ENCODE measurements at regions not wholly inside any gene's neighbourhood (a gene's known extent, or its start where the extent isn't known, plus 50 kb on each side); places are given as distances from the start of the nearest gene placed in this dataset.
"Not testable (repeated sequence)": the region's sequence is repeated elsewhere in the genome, so short reads cannot be mapped to it uniquely, and the experiment has no call there.

DNA sequence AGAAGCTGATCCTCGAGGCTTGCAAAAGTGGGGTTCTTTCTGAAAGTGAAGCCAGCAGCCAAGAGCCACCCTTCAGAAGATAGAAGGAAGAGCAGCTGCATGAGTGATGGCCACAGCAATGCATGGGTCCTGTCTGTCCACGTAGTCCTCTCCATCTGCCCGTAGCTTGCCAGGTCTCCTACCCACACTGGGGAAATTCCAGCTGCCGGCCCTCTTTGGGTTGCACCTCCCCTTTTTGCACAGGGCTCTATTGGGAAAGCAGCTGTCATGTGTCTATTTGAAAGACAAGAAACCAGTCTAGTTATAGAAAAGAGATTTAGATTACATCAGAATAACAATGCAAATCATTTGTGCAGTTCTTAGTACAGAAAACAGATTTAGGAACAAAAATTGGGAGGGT lies 204.4 kb downstream of the GIPC2 start:
- Histone ChIP-seq H3K27ac (ENCODE audit: low read length) (no peak overlapping the region), H3K36me3 (ENCODE audit: control insufficient read depth in 2 of 2, insufficient read depth in 2 of 2, low read length in 2 of 2) (no peaks in the 10 kb centered on the region), H3K9me3 (ENCODE audit: control insufficient read depth in 2 of 2, low read length in 2 of 2) (no peaks in the 10 kb centered on the region)

DNA sequence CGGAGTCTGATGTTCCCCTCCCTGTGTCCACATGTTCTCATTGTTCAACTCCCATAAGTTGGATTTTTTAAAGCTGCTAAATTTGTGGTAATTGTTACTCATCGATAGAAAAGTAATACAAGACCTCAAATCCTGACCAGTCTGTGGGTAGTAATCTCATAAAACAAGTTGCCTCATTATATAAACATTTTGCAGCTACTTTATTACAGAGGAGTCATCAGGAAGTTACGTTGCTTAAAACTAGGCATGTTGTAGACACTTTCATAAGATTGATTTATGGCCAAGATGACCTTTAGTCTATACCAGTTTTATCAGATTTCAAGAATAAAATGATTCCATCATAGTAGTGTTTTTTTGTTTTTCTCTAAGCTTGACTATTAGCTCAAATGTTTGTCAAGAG lies 208.8 kb downstream of the GIPC2 start:
- Histone ChIP-seq H3K27me3 (ENCODE audit: control insufficient read depth in 1 of 2, insufficient read depth in 2 of 2, low read length in 2 of 2) (no peaks in the 10 kb centered on the region), H3K36me3 (ENCODE audit: control insufficient read depth in 2 of 2, insufficient read depth in 2 of 2, low read length in 2 of 2) (no peaks in the 10 kb centered on the region), H3K9ac (ENCODE audit: low read length in 2 of 2) (no peak overlapping the region), H3K27ac (ENCODE audit: low read length) (no peak overlapping the region), H3K4me1 (ENCODE audit: control insufficient read depth, insufficient read depth, low read length) (no peaks in the 10 kb centered on the region), H3K4me3 (ENCODE audit: low read length in 2 of 2) (no peak overlapping the region), H3K9me3 (ENCODE audit: control insufficient read depth in 2 of 2, low read length in 2 of 2) (no peaks in the 10 kb centered on the region)

More for the DNA sequence above, 204.4 kb downstream of the GIPC2 start:
- Histone ChIP-seq H3K27me3 (ENCODE audit: control insufficient read depth in 1 of 2, insufficient read depth in 2 of 2, low read length in 2 of 2) (no peaks in the 10 kb centered on the region), H3K4me1 (ENCODE audit: control insufficient read depth, insufficient read depth, low read length) (no peaks in the 10 kb centered on the region), H3K9ac (ENCODE audit: low read length in 2 of 2) (no peak overlapping the region), H3K4me3 (ENCODE audit: low read length in 2 of 2) (no peak overlapping the region)

DNA sequence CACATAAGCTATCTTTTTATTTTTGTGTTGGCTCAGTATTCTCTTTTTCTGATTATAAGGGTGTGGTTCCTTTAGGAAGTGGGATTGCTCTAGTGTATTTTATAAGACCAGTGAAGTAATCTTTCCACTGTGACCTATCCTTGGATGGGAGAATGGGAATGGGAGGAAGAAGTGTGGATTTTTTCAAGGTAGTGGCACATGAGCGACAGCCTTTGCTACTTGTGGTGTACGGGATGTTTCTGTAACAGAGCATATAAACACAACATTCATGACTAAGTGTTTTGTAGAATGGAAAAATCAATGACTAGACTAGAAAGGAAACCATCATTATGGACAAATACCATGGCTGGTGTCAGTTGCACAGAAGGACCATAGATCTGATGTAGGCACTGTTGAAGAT lies 209.6 kb downstream of the GIPC2 start:
- Histone ChIP-seq H3K4me1 (ENCODE audit: control insufficient read depth, insufficient read depth, low read length) (no peaks in the 10 kb centered on the region), H3K36me3 (ENCODE audit: control insufficient read depth in 2 of 2, insufficient read depth in 2 of 2, low read length in 2 of 2) (no peaks in the 10 kb centered on the region), H3K9me3 (ENCODE audit: control insufficient read depth in 2 of 2, low read length in 2 of 2) (no peaks in the 10 kb centered on the region), H3K27me3 (ENCODE audit: control insufficient read depth in 1 of 2, insufficient read depth in 2 of 2, low read length in 2 of 2) (no peaks in the 10 kb centered on the region), H3K9ac (ENCODE audit: low read length in 2 of 2) (no peak overlapping the region), H3K27ac (ENCODE audit: low read length) (no peak overlapping the region), H3K4me3 (ENCODE audit: low read length in 2 of 2) (no peak overlapping the region)

DNA sequence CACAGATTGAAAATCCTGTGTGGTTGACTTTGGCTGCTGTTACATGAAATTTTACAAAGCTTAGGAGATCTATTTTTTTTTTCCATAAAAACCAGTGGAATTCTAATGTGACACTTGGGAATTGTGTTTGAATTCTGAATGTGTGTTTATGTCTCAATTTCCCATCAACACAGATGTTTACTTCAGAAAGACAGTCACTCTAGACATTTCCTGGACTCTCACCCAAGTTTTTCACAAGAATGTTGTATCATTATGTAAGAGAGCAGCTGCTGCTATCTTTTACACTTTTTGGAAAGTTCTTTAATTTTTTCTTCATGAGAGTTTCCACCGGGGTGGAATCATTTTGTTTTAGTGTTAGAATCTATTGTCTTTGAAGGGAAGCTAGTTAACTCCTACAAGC lies 210.1 kb downstream of the GIPC2 start:
- Histone ChIP-seq H3K36me3 (ENCODE audit: control insufficient read depth in 2 of 2, insufficient read depth in 2 of 2, low read length in 2 of 2) (no peaks in the 10 kb centered on the region), H3K4me3 (ENCODE audit: low read length in 2 of 2) (no peak overlapping the region), H3K4me1 (ENCODE audit: control insufficient read depth, insufficient read depth, low read length) (no peaks in the 10 kb centered on the region), H3K9ac (ENCODE audit: low read length in 2 of 2) (no peak overlapping the region), H3K9me3 (ENCODE audit: control insufficient read depth in 2 of 2, low read length in 2 of 2) (no peaks in the 10 kb centered on the region), H3K27ac (ENCODE audit: low read length) (no peak overlapping the region), H3K27me3 (ENCODE audit: control insufficient read depth in 1 of 2, insufficient read depth in 2 of 2, low read length in 2 of 2) (no peaks in the 10 kb centered on the region)

- Histone ChIP-seq H3K4me1 (ENCODE audit: control insufficient read depth, insufficient read depth, low read length) (no peaks in the 10 kb centered on the region), H3K27me3 (ENCODE audit: control insufficient read depth in 1 of 2, insufficient read depth in 2 of 2, low read length in 2 of 2) (no peaks in the 10 kb centered on the region), H3K4me3 (ENCODE audit: low read length in 2 of 2) (no peak overlapping the region), H3K27ac (ENCODE audit: low read length) (no peak overlapping the region), H3K9me3 (ENCODE audit: control insufficient read depth in 2 of 2, low read length in 2 of 2) (no peaks in the 10 kb centered on the region), H3K9ac (ENCODE audit: low read length in 2 of 2) (no peak overlapping the region), H3K36me3 (ENCODE audit: control insufficient read depth in 2 of 2, insufficient read depth in 2 of 2, low read length in 2 of 2) (no peaks in the 10 kb centered on the region)
Observed at GRCh38 chr1:78263459-78263858, 217.7 kb downstream of the GIPC2 start.

GRCh38 chr1:78263946-78264345 lies 218.2 kb downstream of the GIPC2 start:
- Histone ChIP-seq H3K27me3 (ENCODE audit: control insufficient read depth in 1 of 2, insufficient read depth in 2 of 2, low read length in 2 of 2) (no peaks in the 10 kb centered on the region), H3K36me3 (ENCODE audit: control insufficient read depth in 2 of 2, insufficient read depth in 2 of 2, low read length in 2 of 2) (no peaks in the 10 kb centered on the region), H3K27ac (ENCODE audit: low read length) (no peak overlapping the region), H3K9ac (ENCODE audit: low read length in 2 of 2) (no peak overlapping the region), H3K4me1 (ENCODE audit: control insufficient read depth, insufficient read depth, low read length) (no peaks in the 10 kb centered on the region), H3K4me3 (ENCODE audit: low read length in 2 of 2) (no peak overlapping the region), H3K9me3 (ENCODE audit: control insufficient read depth in 2 of 2, low read length in 2 of 2) (no peaks in the 10 kb centered on the region)

- Histone ChIP-seq H3K9ac (ENCODE audit: low read length in 2 of 2) (no peak overlapping the region), H3K27ac (ENCODE audit: low read length) (no peak overlapping the region), H3K4me3 (ENCODE audit: low read length in 2 of 2) (no peak overlapping the region), H3K27me3 (ENCODE audit: control insufficient read depth in 1 of 2, insufficient read depth in 2 of 2, low read length in 2 of 2) (no peaks in the 10 kb centered on the region), H3K4me1 (ENCODE audit: control insufficient read depth, insufficient read depth, low read length) (no peaks in the 10 kb centered on the region), H3K36me3 (ENCODE audit: control insufficient read depth in 2 of 2, insufficient read depth in 2 of 2, low read length in 2 of 2) (no peaks in the 10 kb centered on the region), H3K9me3 (ENCODE audit: control insufficient read depth in 2 of 2, low read length in 2 of 2) (no peaks in the 10 kb centered on the region)
Observed at GRCh38 chr1:78267513-78268218, 221.9 kb downstream of the GIPC2 start.

DNA sequence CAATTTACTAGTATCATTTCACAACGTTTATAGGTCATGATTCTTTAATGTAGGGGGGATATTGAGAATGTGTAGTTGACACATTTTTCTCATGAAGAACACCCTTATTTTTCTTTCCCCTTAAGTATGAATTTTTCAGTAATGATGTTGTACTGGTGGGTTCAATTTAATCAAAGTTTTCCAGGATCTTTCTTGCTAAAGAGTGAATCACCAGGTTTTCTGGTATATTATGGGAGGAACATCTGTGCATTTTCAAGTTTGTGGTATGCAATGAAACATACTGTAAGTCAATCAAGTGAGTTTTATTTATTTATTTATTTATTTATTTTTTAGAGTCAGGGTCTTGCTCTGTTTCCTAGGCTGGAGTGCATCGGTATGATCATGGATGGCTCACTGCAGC lies 221.2 kb upstream of the PTGFR start:
- no peaks in the 10 kb centered on the region for H3K27me3 ChIP-seq (ENCODE audit: control insufficient read depth in 1 of 2, insufficient read depth in 2 of 2, low read length in 2 of 2)
- no peaks in the 10 kb centered on the region for H3K36me3 ChIP-seq (ENCODE audit: control insufficient read depth in 2 of 2, insufficient read depth in 2 of 2, low read length in 2 of 2)
- no peaks in the 10 kb centered on the region for H3K4me1 ChIP-seq (ENCODE audit: control insufficient read depth, insufficient read depth, low read length)
- no peaks in the 10 kb centered on the region for H3K9me3 ChIP-seq (ENCODE audit: control insufficient read depth in 2 of 2, low read length in 2 of 2)
- no peak overlapping the region for H3K27ac ChIP-seq (ENCODE audit: low read length)
- H3K9ac ChIP-seq (ENCODE audit: low read length in 2 of 2) = no peak overlapping the region
- no peak overlapping the region for H3K4me3 ChIP-seq (ENCODE audit: low read length in 2 of 2)

DNA sequence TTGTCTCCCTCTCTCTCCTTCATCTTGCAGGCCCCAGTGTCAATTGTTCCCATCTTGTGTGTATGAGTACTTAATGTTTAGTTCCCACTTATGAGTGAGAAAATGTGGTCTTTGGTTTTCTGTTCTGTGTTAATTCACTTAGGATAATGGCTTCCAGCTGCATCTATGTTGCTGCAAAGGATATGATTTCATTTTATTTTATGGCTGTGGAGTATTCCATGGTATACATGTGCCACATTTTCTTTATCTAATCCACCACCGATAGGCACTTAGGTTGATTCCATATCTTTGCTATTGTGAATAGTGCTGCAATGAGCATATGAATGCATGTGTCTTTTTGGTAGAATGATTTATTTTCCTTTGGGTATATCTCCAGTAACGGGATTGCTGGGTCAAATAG lies 219.4 kb upstream of the PTGFR start:
- not testable (repeated sequence) for H3K27me3 ChIP-seq (ENCODE audit: control insufficient read depth in 1 of 2, insufficient read depth in 2 of 2, low read length in 2 of 2); H3K4me1 ChIP-seq (ENCODE audit: control insufficient read depth, insufficient read depth, low read length); H3K36me3 ChIP-seq (ENCODE audit: control insufficient read depth in 2 of 2, insufficient read depth in 2 of 2, low read length in 2 of 2); H3K9me3 ChIP-seq (ENCODE audit: control insufficient read depth in 2 of 2, low read length in 2 of 2); H3K27ac ChIP-seq (ENCODE audit: low read length); H3K4me3 ChIP-seq (ENCODE audit: low read length in 2 of 2); H3K9ac ChIP-seq (ENCODE audit: low read length in 2 of 2)

GRCh38 chr1:78274814-78275213 lies 216.0 kb upstream of the PTGFR start:
- H3K4me1 ChIP-seq (ENCODE audit: control insufficient read depth, insufficient read depth, low read length) = no peaks in the 10 kb centered on the region
- no peak overlapping the region for H3K4me3 ChIP-seq (ENCODE audit: low read length in 2 of 2)
- H3K27ac ChIP-seq (ENCODE audit: low read length) = no peak overlapping the region

DNA sequence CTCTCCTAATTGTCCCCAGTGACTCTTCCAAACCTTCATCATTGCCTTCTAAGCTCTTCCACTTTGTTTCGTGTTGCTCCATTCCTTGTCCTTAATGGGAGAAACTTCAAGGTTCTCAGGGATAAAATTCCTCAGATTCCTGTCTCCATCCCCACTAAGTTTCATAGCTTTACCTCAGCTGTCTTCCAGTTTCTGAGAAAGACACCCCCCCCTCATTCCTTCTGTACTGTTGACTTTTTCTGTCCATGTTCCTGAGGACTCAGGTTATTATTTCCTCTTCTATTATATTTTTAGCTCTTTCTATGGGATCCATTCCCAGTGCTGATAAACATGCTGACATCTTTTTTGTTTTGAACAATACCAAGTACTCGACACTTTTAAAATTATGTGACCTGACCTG lies 215.3 kb upstream of the PTGFR start:
- H3K9me3 ChIP-seq (ENCODE audit: control insufficient read depth in 2 of 2, low read length in 2 of 2) = no peaks in the 10 kb centered on the region
- H3K4me1 ChIP-seq (ENCODE audit: control insufficient read depth, insufficient read depth, low read length) = no peaks in the 10 kb centered on the region
- H3K27ac ChIP-seq (ENCODE audit: low read length) = no peak overlapping the region
- no peak overlapping the region for H3K4me3 ChIP-seq (ENCODE audit: low read length in 2 of 2)
- no peak overlapping the region for H3K9ac ChIP-seq (ENCODE audit: low read length in 2 of 2)
- no peaks in the 10 kb centered on the region for H3K27me3 ChIP-seq (ENCODE audit: control insufficient read depth in 1 of 2, insufficient read depth in 2 of 2, low read length in 2 of 2)
- H3K36me3 ChIP-seq (ENCODE audit: control insufficient read depth in 2 of 2, insufficient read depth in 2 of 2, low read length in 2 of 2) = no peaks in the 10 kb centered on the region

More at GRCh38 chr1:78274814-78275213, 216.0 kb upstream of the PTGFR start:
- Histone ChIP-seq H3K9ac (ENCODE audit: low read length in 2 of 2) (no peak overlapping the region), H3K9me3 (ENCODE audit: control insufficient read depth in 2 of 2, low read length in 2 of 2) (no peaks in the 10 kb centered on the region), H3K27me3 (ENCODE audit: control insufficient read depth in 1 of 2, insufficient read depth in 2 of 2, low read length in 2 of 2) (no peaks in the 10 kb centered on the region), H3K36me3 (ENCODE audit: control insufficient read depth in 2 of 2, insufficient read depth in 2 of 2, low read length in 2 of 2) (no peaks in the 10 kb centered on the region)

Data from stomach smooth muscle (tissue), 2 donors.